ENCODE measurements at regions not wholly inside any gene's neighbourhood (a gene's known extent, or its start where the extent isn't known, plus 50 kb on each side); places are given as distances from the start of the nearest gene placed in this dataset.

DNA sequence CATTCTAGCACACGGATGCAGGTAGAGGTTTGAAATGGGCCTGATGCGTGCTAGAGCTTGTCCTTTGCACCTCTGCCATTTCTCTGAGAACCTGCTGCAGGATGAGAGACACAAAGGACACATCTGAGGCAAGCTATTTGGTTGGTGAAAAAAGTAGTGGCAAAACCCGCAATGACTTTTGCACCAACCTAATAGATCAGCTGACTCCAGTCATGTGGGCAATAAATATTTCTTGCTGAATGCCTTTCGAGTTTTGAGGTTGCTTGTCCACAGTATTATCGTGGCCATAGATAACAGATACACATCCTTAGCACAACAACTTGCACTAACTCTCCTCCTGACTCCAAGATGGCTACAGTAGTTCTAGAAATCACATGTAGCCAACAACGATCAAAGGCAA is 57.8 kb upstream of the ZNF423 start:
- TF ChIP-seq, protein P1, sequence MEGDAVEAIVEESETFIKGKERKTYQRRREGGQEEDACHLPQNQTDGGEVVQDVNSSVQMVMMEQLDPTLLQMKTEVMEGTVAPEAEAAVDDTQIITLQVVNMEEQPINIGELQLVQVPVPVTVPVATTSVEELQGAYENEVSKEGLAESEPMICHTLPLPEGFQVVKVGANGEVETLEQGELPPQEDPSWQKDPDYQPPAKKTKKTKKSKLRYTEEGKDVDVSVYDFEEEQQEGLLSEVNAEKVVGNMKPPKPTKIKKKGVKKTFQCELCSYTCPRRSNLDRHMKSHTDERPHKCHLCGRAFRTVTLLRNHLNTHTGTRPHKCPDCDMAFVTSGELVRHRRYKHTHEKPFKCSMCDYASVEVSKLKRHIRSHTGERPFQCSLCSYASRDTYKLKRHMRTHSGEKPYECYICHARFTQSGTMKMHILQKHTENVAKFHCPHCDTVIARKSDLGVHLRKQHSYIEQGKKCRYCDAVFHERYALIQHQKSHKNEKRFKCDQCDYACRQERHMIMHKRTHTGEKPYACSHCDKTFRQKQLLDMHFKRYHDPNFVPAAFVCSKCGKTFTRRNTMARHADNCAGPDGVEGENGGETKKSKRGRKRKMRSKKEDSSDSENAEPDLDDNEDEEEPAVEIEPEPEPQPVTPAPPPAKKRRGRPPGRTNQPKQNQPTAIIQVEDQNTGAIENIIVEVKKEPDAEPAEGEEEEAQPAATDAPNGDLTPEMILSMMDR (IDR thresholded peaks at IDR 0.05; ENCODE audit: low read depth, low read length) = no peak
- TF ChIP-seq POLR2A (IDR thresholded peaks at IDR 0.05; ENCODE audit: extremely low read depth, insufficient read length) (no peak), MYC (IDR thresholded peaks at IDR 0.05; ENCODE audit: low read depth, low read length) (no peak)
- TF ChIP-seq, protein P2, sequence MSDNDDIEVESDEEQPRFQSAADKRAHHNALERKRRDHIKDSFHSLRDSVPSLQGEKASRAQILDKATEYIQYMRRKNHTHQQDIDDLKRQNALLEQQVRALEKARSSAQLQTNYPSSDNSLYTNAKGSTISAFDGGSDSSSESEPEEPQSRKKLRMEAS (IDR thresholded peaks at IDR 0.05; ENCODE audit: low read depth, low read length) = no peak

Data from NB4 (cell line).